Bronchial epithelial cell (primary cell): ENCODE measurements at regions not wholly inside any gene's neighbourhood (a gene's known extent, or its start where the extent isn't known, plus 50 kb on each side); places are given as distances from the start of the nearest gene placed in this dataset.

Experiments
- DNase-seq: peaks from one replicate; pipeline ENCODE4 v3.0.0-alpha.2; 2010; ENCODE audit warnings: low read depth
- FAIRE-seq: peaks from 2 replicates; lab custom pipeline; 2011; peaks lifted over from hg19 to GRCh38; lab: Jason Lieb, UNC
- H3K27me3 ChIP-seq: 2 replicates; pipeline ENCODE4 v1.5.1; 2011; ENCODE audit warnings: low read length; ENCODE audit not compliant: control insufficient read depth, insufficient read depth
- H3K36me3 ChIP-seq: 2 replicates; pipeline ENCODE4 v1.5.1; 2011; ENCODE audit warnings: low read length; ENCODE audit not compliant: control insufficient read depth, insufficient read depth
- H3K4me3 ChIP-seq: 2 replicates; pipeline ENCODE4 v1.5.1; 2011; ENCODE audit warnings: mild to moderate bottlenecking, low read depth, low read length, control low read depth
- TF ChIP-seq, protein P1 (sequence below): IDR thresholded peaks from 2 replicates; pipeline ENCODE4 v1.5.1; 2011; ENCODE audit warnings: mild to moderate bottlenecking, moderate library complexity, low read length, control low read depth, inconsistent platforms; ENCODE audit not compliant: insufficient read depth, severe bottlenecking

DNA sequence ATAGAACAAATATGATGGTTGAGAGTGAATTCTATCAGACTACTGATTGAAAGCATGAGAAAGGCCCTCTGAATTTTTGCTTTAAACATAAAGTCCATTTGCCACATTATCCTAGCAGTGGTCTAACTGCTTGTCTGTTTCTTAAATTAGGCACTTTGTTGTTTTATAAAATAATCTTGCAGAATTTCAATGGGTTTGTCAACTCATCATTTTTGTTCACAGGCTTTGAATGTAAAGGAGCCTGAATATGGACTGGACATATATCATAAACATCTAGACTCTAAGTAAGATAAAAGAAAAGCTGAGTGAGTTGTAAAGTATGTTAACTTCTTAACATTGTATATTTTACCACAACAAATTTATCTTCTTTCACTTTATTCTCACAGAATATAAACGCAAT lies 845.9 kb downstream of the SUCLG1 start:
- Histone ChIP-seq H3K27me3 (no peaks in the 10 kb centered on the region), H3K36me3 (no peaks in the 10 kb centered on the region), H3K4me3 (no peak overlapping the region)
- FAIRE-seq (no peak), DNase-seq (no peak)
- TF ChIP-seq, protein P1, sequence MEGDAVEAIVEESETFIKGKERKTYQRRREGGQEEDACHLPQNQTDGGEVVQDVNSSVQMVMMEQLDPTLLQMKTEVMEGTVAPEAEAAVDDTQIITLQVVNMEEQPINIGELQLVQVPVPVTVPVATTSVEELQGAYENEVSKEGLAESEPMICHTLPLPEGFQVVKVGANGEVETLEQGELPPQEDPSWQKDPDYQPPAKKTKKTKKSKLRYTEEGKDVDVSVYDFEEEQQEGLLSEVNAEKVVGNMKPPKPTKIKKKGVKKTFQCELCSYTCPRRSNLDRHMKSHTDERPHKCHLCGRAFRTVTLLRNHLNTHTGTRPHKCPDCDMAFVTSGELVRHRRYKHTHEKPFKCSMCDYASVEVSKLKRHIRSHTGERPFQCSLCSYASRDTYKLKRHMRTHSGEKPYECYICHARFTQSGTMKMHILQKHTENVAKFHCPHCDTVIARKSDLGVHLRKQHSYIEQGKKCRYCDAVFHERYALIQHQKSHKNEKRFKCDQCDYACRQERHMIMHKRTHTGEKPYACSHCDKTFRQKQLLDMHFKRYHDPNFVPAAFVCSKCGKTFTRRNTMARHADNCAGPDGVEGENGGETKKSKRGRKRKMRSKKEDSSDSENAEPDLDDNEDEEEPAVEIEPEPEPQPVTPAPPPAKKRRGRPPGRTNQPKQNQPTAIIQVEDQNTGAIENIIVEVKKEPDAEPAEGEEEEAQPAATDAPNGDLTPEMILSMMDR, result no peak

- TF ChIP-seq, protein P1, result no peak
- no peak for FAIRE-seq
Observed at GRCh38 chr2:83602753-83603152, 856.3 kb downstream of the SUCLG1 start.

DNA sequence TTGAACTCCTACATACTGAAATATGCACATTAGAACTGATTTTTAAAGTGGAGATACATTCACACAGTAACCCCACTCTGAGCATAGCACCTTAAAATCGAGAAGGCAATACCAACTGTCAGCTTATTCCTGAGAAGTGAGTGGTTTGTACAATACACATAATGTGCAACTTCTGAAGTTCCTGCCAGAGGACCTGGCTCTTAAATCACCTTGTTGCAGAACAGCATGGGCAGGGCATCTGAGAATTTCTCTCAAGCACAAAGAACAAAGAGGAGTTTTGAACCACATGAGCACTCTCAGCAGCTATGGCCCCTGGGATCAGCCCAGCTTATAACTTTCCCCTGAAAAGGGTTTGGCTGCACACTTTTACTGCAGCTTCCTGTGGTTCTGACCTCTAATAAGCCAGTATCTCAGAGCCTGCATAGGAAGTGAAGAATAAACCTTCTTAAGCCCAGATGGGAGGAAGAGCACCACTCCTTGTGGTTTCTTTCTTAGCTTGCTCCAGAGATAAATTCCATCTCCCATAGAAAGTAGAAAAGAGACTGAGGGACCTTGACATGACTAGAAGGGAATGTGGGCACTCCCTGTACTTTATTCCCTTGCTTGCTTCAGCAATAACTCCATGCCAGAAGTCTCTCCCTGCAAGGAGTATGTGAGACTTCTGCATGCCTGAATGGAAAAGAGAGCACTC lies 862.3 kb downstream of the SUCLG1 start:
- H3K36me3 ChIP-seq, result no peaks in the 10 kb centered on the region
- H3K27me3 ChIP-seq, result no peaks in the 10 kb centered on the region
- DNase-seq, result no peak
- TF ChIP-seq, protein P1, result no peak
- H3K4me3 ChIP-seq, result no peak overlapping the region
- FAIRE-seq, result no peak

More at GRCh38 chr2:83602753-83603152, 856.3 kb downstream of the SUCLG1 start:
- H3K36me3 ChIP-seq, result no peaks in the 10 kb centered on the region
- no peaks in the 10 kb centered on the region for H3K27me3 ChIP-seq
- no peak for DNase-seq
- no peak overlapping the region for H3K4me3 ChIP-seq

DNA sequence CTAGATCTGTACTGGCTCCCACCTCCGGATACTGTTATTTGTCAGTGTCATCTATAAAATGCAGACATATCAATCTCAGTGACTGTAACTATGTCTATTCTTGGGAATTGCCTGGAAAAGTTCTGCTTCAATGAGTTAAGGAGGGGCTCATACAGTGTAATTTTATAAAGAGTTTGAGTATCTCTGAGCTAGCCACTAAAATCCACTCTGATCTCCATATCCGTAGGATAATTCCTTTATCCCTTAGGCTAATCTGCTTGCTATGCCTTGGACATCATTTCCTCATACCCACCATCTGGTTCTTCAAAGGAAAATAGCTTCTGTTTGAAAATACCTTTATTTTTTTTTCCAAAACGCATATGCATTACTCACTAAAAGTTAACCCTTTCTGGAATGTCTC lies 863.2 kb downstream of the SUCLG1 start:
- Histone ChIP-seq H3K4me3 (no peak overlapping the region), H3K36me3 (no peaks in the 10 kb centered on the region), H3K27me3 (no peaks in the 10 kb centered on the region)
- FAIRE-seq, result no peak
- no peak for DNase-seq
- TF ChIP-seq, protein P1, result no peak

DNA sequence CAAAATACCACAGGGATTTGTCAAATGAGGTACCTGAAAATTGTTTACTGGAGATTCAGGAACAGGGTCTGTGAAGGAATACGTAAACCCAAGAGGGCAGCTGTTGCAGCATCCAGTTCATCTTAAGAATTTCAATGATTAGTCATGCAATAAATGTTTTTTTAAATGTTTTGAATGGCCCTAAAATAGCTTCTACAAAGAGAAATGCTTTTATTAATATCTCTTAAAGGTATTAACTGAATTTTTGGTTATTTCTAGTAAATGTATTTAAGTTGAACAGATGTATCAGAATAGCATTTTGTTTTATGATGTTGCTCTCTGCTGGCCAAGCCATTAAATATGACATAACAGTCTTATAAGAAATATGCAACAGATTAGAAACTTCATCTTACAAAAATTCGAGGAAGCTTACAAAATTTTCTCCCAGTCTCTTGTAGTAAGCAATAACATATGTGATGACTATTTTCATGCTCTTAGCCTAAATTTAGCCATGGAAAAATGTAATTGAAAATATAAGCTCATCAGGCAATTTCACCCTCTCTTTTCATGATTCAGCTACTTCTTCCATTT lies 863.9 kb downstream of the SUCLG1 start:
- H3K27me3 ChIP-seq, result no peaks in the 10 kb centered on the region
- TF ChIP-seq, protein P1, result no peak
- no peak for FAIRE-seq
- DNase-seq, result no peak
- no peak overlapping the region for H3K4me3 ChIP-seq
- no peaks in the 10 kb centered on the region for H3K36me3 ChIP-seq
